ENCODE measurements at regions not wholly inside any gene's neighbourhood (a gene's known extent, or its start where the extent isn't known, plus 50 kb on each side); places are given as distances from the start of the nearest gene placed in this dataset.

DNA sequence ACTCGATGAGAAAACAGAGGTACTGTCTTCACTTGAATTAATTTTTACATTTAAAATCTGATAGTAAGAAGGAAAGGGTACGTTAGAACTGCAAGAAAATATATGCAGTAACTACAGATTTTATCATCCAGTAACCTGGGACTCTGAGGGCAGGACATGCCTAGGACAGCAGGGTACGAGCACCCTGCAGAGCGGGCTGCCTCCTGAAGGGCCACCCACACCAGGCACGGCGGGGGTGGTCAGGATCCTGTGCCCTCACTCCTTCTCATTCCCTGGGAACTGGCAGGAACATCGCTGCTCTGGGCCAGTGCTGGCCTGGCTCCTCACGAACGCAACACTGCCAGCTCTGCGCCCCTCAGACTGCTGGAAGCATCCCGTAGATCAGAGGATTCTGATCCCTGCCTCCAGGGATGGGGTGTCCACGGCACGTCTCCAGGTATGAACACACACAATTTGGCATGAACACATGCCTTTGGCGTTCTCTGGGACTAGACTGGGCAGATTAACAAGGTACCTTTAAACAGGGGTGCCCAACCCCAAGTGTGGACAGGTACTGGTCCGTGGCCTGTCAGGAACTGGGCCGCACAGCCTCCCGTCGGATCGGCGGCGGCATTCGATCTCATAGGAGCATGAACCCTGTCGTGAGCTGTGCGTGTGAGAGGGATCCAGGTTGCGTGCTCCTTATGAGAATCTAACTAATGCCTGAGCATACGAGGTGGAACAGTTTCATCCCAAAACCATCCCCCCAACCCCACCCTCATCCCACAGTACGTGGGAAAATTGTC lies 99.3 kb upstream of the FAM20C start:
- Histone ChIP-seq H3K27me3 (replicated peaks; ENCODE audit: insufficient read depth, low read depth, low read length, poor library complexity) (no peaks in the 10 kb centered on the region), H3K9me3 (ENCODE audit: low read depth, low read length, poor library complexity, severe bottlenecking) (no peaks in the 10 kb centered on the region), H3K4me1 (ENCODE audit: insufficient read depth, low read length, poor library complexity, severe bottlenecking) (peaks cover 16% of the 10 kb centered on the region), H3K27ac (ENCODE audit: low read depth, low read length, poor library complexity, severe bottlenecking) (no peak overlapping the region), H3K36me3 (ENCODE audit: insufficient read depth, low read length, poor library complexity, severe bottlenecking) (no peaks in the 10 kb centered on the region), H3K4me3 (ENCODE audit: low read depth, low read length, poor library complexity, severe bottlenecking) (no peak overlapping the region)
- BruUV-seq (replicated peaks) = no TSS peak
- DNase-seq (ENCODE audit: low spot score) = no peak
- ChIA-PET CTCF (no interaction called here), POLR2A (ENCODE audit: low non-redundant PET) (no interaction called here)
- TF ChIP-seq, protein P1, sequence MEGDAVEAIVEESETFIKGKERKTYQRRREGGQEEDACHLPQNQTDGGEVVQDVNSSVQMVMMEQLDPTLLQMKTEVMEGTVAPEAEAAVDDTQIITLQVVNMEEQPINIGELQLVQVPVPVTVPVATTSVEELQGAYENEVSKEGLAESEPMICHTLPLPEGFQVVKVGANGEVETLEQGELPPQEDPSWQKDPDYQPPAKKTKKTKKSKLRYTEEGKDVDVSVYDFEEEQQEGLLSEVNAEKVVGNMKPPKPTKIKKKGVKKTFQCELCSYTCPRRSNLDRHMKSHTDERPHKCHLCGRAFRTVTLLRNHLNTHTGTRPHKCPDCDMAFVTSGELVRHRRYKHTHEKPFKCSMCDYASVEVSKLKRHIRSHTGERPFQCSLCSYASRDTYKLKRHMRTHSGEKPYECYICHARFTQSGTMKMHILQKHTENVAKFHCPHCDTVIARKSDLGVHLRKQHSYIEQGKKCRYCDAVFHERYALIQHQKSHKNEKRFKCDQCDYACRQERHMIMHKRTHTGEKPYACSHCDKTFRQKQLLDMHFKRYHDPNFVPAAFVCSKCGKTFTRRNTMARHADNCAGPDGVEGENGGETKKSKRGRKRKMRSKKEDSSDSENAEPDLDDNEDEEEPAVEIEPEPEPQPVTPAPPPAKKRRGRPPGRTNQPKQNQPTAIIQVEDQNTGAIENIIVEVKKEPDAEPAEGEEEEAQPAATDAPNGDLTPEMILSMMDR (conservative IDR thresholded peaks at IDR 0.05; ENCODE audit: low read depth, low read length) = no peak
- intact Hi-C loops (cut with micrococcal nuclease; ENCODE audit: unreplicated experiment) = no loop called here

DNA sequence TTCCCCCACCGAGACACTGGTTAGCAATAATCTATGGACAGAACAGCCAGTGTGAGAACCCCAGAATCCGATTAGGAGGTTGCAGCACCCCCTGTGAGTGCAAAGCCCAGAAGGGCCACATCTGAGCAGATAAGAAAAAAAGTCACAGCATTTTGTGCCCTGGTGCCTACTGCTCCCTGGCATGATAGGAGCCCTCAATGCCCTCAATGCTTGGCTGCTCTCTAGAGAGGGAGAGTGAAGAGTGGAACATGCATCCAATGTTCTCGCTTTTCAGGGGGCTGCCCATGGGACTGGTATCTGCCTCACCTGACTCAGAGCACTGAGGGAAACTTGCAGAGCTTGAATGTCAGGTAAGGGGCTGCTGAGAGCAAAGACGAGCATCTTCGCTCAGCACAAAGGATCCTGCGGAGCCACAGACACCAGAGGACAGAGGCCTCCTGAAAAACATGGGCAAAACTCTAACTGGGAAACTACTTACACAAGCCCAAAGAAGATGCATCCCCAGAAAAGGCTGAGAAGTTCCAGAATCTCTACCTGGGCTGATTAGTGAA lies 98.0 kb upstream of the FAM20C start:
- H3K36me3 ChIP-seq (ENCODE audit: insufficient read depth, low read length, poor library complexity, severe bottlenecking) = no peaks in the 10 kb centered on the region
- H3K27ac ChIP-seq (ENCODE audit: low read depth, low read length, poor library complexity, severe bottlenecking) = no peak overlapping the region
- DNase-seq (ENCODE audit: low spot score) = no peak
- TF ChIP-seq, protein P1 (conservative IDR thresholded peaks at IDR 0.05; ENCODE audit: low read depth, low read length) = no peak
- TF ChIP-seq EZH2 (IDR thresholded peaks at IDR 0.05; ENCODE audit: borderline replicate concordance, low read depth, low read length, poor library complexity, severe bottlenecking) = no peak
- peaks cover 16% of the 10 kb centered on the region for H3K4me1 ChIP-seq (ENCODE audit: insufficient read depth, low read length, poor library complexity, severe bottlenecking)
- BruUV-seq (replicated peaks) = no TSS peak
- H3K4me3 ChIP-seq (ENCODE audit: low read depth, low read length, poor library complexity, severe bottlenecking) = no peak overlapping the region
- ChIA-PET POLR2A (ENCODE audit: low non-redundant PET) (no interaction called here), CTCF (no interaction called here)
- no peaks in the 10 kb centered on the region for H3K27me3 ChIP-seq (replicated peaks; ENCODE audit: insufficient read depth, low read depth, low read length, poor library complexity)
- intact Hi-C loops (cut with micrococcal nuclease; ENCODE audit: unreplicated experiment) = no loop called here
- H3K9me3 ChIP-seq (ENCODE audit: low read depth, low read length, poor library complexity, severe bottlenecking) = no peaks in the 10 kb centered on the region

DNA sequence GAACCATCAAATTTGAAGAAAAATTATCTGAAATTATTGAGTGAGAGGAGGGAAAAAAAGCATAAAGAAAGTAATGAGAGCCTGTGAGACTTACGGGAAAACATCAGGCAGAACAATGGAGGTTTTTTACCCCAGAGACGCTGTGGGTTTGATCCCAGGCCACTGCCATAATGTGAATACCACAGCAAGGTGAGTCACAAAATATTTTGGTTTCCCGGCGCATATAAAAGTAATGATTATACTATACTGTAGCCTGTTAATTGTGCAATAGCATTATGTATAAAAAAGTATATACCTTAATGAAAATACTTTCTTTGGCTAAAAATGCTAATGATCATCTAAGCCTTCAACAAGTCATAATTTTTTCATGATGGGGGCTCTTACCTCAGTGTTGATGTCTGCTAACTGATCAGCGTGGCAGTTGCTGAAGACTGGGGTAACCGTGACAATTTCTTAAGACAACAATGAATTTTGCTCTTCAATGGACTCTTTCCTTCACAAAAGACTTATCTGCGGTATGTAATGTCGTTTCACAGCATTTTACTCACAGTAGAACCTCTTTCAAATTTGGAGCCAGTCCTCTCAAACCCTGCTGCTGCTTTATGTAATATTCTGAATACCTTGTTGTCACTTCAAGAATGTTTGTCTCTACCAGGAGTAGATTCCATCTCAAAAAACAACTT lies 97.0 kb upstream of the FAM20C start:
- ChIA-PET CTCF (interaction anchor here (0.6 kb wide), 1 partner anchor 97 kb away, joined by 3 read pairs; the partner anchor contains the start of gene FAM20C), POLR2A (ENCODE audit: low non-redundant PET) (no interaction called here)
- no TSS peak for BruUV-seq (replicated peaks)
- no peak for TF ChIP-seq EZH2 (IDR thresholded peaks at IDR 0.05; ENCODE audit: borderline replicate concordance, low read depth, low read length, poor library complexity, severe bottlenecking)
- TF ChIP-seq, protein P1 (conservative IDR thresholded peaks at IDR 0.05; ENCODE audit: low read depth, low read length) = no peak
- H3K36me3 ChIP-seq (ENCODE audit: insufficient read depth, low read length, poor library complexity, severe bottlenecking) = no peaks in the 10 kb centered on the region
- H3K4me1 ChIP-seq (ENCODE audit: insufficient read depth, low read length, poor library complexity, severe bottlenecking) = peaks cover 16% of the 10 kb centered on the region
- no peak for DNase-seq (ENCODE audit: low spot score)
- no peak overlapping the region for H3K4me3 ChIP-seq (ENCODE audit: low read depth, low read length, poor library complexity, severe bottlenecking)
- intact Hi-C loops (cut with micrococcal nuclease; ENCODE audit: unreplicated experiment) = no loop called here
- no peaks in the 10 kb centered on the region for H3K9me3 ChIP-seq (ENCODE audit: low read depth, low read length, poor library complexity, severe bottlenecking)
- H3K27ac ChIP-seq (ENCODE audit: low read depth, low read length, poor library complexity, severe bottlenecking) = no peak overlapping the region
- H3K27me3 ChIP-seq (replicated peaks; ENCODE audit: insufficient read depth, low read depth, low read length, poor library complexity) = no peaks in the 10 kb centered on the region

All from A673 (cell line).